ENCODE measurements at regions not wholly inside any gene's neighbourhood (a gene's known extent, or its start where the extent isn't known, plus 50 kb on each side); places are given as distances from the start of the nearest gene placed in this dataset.

DNA sequence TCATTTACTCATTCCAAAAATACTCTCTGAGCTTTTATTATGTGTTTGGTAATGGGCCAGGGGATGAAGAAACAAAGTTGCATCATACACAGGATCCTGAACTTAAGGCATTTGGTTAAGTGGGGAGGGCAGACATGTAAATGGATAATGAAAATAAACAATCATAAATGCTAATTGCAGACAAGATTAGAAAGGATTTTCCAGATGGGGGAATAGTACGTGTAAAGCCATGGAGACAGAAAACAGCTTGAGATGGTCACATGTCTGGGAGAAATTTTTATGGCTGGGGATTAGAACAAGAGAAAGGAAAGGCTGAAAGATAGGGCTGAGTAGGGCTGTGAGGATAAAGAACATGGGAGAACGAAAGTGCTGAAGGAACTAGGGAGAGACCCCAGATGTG, 534.3 kb upstream of the LARGE1 start:
- Histone ChIP-seq H3K4me1 (ENCODE audit: control insufficient read depth, insufficient read depth, low read length, poor library complexity, severe bottlenecking) (no peaks in the 10 kb centered on the region), H3K27ac (ENCODE audit: insufficient read depth, low read length, poor library complexity, severe bottlenecking) (no peak overlapping the region), H3K36me3 (ENCODE audit: control insufficient read depth, insufficient read depth, low read length) (no peaks in the 10 kb centered on the region), H3K4me3 (ENCODE audit: low read depth, low read length) (no peak overlapping the region), H3K9me3 (ENCODE audit: control insufficient read depth in 2 of 2, low read length in 2 of 2) (no peaks in the 10 kb centered on the region), H3K27me3 (ENCODE audit: control insufficient read depth, insufficient read depth, low read length) (no peaks in the 10 kb centered on the region)
- Mint-ChIP-seq H3K27me3 (no peaks in the 10 kb centered on the region), H3K27ac (no peak overlapping the region), H3K4me3 (no peak overlapping the region), H3K9me3 (peaks cover 0 to 8% (median 3%) of the 10 kb centered on the region in 7 donors), H3K36me3 (no peaks in the 10 kb centered on the region), H3K4me1 (no peaks in the 10 kb centered on the region)
- DNase-seq = no peak
- ATAC-seq (ENCODE audit: low read depth in 2 of 2) = no peak

DNA sequence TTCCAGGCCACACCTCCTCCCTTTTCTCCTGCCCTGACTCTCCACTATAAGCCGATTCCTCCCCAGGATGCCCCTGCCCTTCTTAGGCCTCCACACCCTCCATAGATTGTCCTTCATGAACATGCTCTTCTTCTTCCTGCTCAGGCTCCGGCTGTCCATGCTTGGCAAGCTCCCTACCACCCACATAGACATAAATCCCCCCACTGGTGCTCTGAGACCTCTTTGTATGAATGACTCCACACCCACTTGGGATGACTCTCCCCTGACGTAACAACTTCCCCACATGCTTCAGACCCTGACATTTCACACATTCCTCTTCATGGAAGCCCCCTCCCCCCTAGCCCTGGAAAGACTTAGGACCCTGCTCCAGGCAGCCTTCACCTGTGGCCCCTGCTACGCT, 542.5 kb upstream of the LARGE1 start:
- Mint-ChIP-seq H3K4me1 (no peaks in the 10 kb centered on the region), H3K4me3 (no peak overlapping the region), H3K36me3 (no peaks in the 10 kb centered on the region), H3K27ac (no peak overlapping the region), H3K9me3 (peaks cover 0 to 12% (median 6%) of the 10 kb centered on the region in 7 donors), H3K27me3 (no peaks in the 10 kb centered on the region)
- H3K9me3 ChIP-seq (ENCODE audit: control insufficient read depth in 2 of 2, low read length in 2 of 2) = no peaks in the 10 kb centered on the region
- no peak overlapping the region for H3K4me3 ChIP-seq (ENCODE audit: low read depth, low read length)
- H3K27me3 ChIP-seq (ENCODE audit: control insufficient read depth, insufficient read depth, low read length) = no peaks in the 10 kb centered on the region
- DNase-seq = no peak
- no peaks in the 10 kb centered on the region for H3K4me1 ChIP-seq (ENCODE audit: control insufficient read depth, insufficient read depth, low read length, poor library complexity, severe bottlenecking)
- no peak for ATAC-seq (ENCODE audit: low read depth in 2 of 2)
- H3K36me3 ChIP-seq (ENCODE audit: control insufficient read depth, insufficient read depth, low read length) = no peaks in the 10 kb centered on the region
- H3K27ac ChIP-seq (ENCODE audit: insufficient read depth, low read length, poor library complexity, severe bottlenecking) = no peak overlapping the region

DNA sequence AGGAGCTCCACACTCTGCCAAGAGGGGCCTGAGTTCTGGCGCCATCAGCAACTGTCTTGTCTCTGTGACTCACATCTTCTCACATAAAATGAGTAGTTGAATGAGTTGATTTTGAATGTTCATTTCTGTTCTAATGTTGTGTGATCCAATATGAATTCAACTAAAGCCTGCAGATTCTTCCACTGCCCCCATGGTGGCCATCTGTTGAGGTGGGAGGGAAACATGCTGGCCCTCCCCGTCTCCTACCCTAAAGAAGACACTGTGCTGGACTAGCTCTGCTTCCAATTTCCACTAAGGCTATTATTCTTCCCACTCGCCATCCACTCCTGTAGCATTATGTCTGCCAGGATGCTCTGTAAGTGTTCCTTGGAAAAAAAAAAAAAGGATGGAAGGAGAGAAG, 555.6 kb upstream of the LARGE1 start:
- Mint-ChIP-seq H3K27ac (no peak overlapping the region), H3K36me3 (no peaks in the 10 kb centered on the region), H3K27me3 (no peaks in the 10 kb centered on the region), H3K4me3 (no peak overlapping the region), H3K9me3 (peaks cover 0 to 7% (median 3%) of the 10 kb centered on the region in 7 donors), H3K4me1 (no peaks in the 10 kb centered on the region)
- ATAC-seq (ENCODE audit: low read depth in 2 of 2) (no peak), DNase-seq (no peak)
- H3K4me1 ChIP-seq (ENCODE audit: control insufficient read depth, insufficient read depth, low read length, poor library complexity, severe bottlenecking) = no peaks in the 10 kb centered on the region
- H3K27ac ChIP-seq (ENCODE audit: insufficient read depth, low read length, poor library complexity, severe bottlenecking) = no peak overlapping the region
- no peak overlapping the region for H3K4me3 ChIP-seq (ENCODE audit: low read depth, low read length)
- H3K27me3 ChIP-seq (ENCODE audit: control insufficient read depth, insufficient read depth, low read length) = no peaks in the 10 kb centered on the region
- H3K36me3 ChIP-seq (ENCODE audit: control insufficient read depth, insufficient read depth, low read length) = no peaks in the 10 kb centered on the region
- H3K9me3 ChIP-seq (ENCODE audit: control insufficient read depth in 2 of 2, low read length in 2 of 2) = peaks cover 0 to 5% of the 10 kb centered on the region in 2 experiments

GRCh38 chr22:34476762-34477161, 556.5 kb upstream of the LARGE1 start:
- H3K4me3 Mint-ChIP-seq = no peak overlapping the region
- H3K36me3 Mint-ChIP-seq = no peaks in the 10 kb centered on the region
- no peaks in the 10 kb centered on the region for H3K4me1 ChIP-seq (ENCODE audit: control insufficient read depth, insufficient read depth, low read length, poor library complexity, severe bottlenecking)
- no peaks in the 10 kb centered on the region for H3K36me3 ChIP-seq (ENCODE audit: control insufficient read depth, insufficient read depth, low read length)
- H3K9me3 Mint-ChIP-seq = peaks cover 1 to 7% (median 4%) of the 10 kb centered on the region in 7 donors
- H3K4me1 Mint-ChIP-seq = no peaks in the 10 kb centered on the region
- DNase-seq (no peak), ATAC-seq (ENCODE audit: low read depth in 2 of 2) (no peak)
- H3K27ac ChIP-seq (ENCODE audit: insufficient read depth, low read length, poor library complexity, severe bottlenecking) = no peak overlapping the region
- H3K9me3 ChIP-seq (ENCODE audit: control insufficient read depth in 2 of 2, low read length in 2 of 2) = peaks cover 0 to 8% of the 10 kb centered on the region in 2 experiments
- no peaks in the 10 kb centered on the region for H3K27me3 Mint-ChIP-seq
- no peak overlapping the region for H3K4me3 ChIP-seq (ENCODE audit: low read depth, low read length)
- H3K27me3 ChIP-seq (ENCODE audit: control insufficient read depth, insufficient read depth, low read length) = no peaks in the 10 kb centered on the region
- no peak overlapping the region for H3K27ac Mint-ChIP-seq

GRCh38 chr22:34481090-34481489, 560.8 kb upstream of the LARGE1 start:
- Histone ChIP-seq H3K4me3 (ENCODE audit: low read depth, low read length) (no peak overlapping the region), H3K36me3 (ENCODE audit: control insufficient read depth, insufficient read depth, low read length) (no peaks in the 10 kb centered on the region), H3K9me3 (ENCODE audit: control insufficient read depth in 2 of 2, low read length in 2 of 2) (peaks cover 0 to 8% of the 10 kb centered on the region in 2 experiments), H3K27ac (ENCODE audit: insufficient read depth, low read length, poor library complexity, severe bottlenecking) (no peak overlapping the region), H3K27me3 (ENCODE audit: control insufficient read depth, insufficient read depth, low read length) (no peaks in the 10 kb centered on the region), H3K4me1 (ENCODE audit: control insufficient read depth, insufficient read depth, low read length, poor library complexity, severe bottlenecking) (no peaks in the 10 kb centered on the region)
- H3K36me3 Mint-ChIP-seq = no peaks in the 10 kb centered on the region
- ATAC-seq (ENCODE audit: low read depth in 2 of 2) (no peak), DNase-seq (no peak)
- no peak overlapping the region for H3K27ac Mint-ChIP-seq
- no peaks in the 10 kb centered on the region for H3K27me3 Mint-ChIP-seq
- H3K4me1 Mint-ChIP-seq = no peaks in the 10 kb centered on the region
- no peak overlapping the region for H3K4me3 Mint-ChIP-seq
- peaks cover 2 to 15% (median 4%) of the 10 kb centered on the region in 7 donors for H3K9me3 Mint-ChIP-seq

DNA sequence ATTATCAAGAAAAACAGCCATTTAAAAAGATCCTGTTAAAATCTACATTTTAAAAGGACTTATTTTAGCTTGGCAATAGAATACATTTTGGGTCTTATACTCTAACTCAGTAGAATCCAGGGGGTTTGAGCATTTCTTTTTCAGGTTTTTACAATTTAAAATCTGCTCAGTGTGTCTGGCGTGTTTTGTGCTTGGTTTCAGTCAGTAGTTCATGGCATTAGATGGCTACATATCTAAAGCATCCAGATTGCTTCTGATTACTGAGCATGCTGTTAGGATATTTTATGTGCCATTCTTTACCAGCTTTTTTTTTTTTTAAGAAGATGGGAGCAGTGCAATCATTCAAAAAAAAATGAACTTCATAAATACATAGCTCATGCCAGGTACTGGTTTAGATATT, 566.1 kb upstream of the LARGE1 start:
- no peak for ATAC-seq (ENCODE audit: low read depth in 2 of 2)
- H3K9me3 ChIP-seq (ENCODE audit: control insufficient read depth in 2 of 2, low read length in 2 of 2) = no peaks in the 10 kb centered on the region
- H3K4me3 Mint-ChIP-seq = no peak overlapping the region
- no peak overlapping the region for H3K4me3 ChIP-seq (ENCODE audit: low read depth, low read length)
- no peak overlapping the region for H3K27ac Mint-ChIP-seq
- no peaks in the 10 kb centered on the region for H3K27me3 ChIP-seq (ENCODE audit: control insufficient read depth, insufficient read depth, low read length)
- no peak for DNase-seq
- no peaks in the 10 kb centered on the region for H3K27me3 Mint-ChIP-seq
- H3K36me3 Mint-ChIP-seq = no peaks in the 10 kb centered on the region
- H3K4me1 ChIP-seq (ENCODE audit: control insufficient read depth, insufficient read depth, low read length, poor library complexity, severe bottlenecking) = no peaks in the 10 kb centered on the region
- H3K36me3 ChIP-seq (ENCODE audit: control insufficient read depth, insufficient read depth, low read length) = no peaks in the 10 kb centered on the region
- no peaks in the 10 kb centered on the region for H3K4me1 Mint-ChIP-seq
- H3K27ac ChIP-seq (ENCODE audit: insufficient read depth, low read length, poor library complexity, severe bottlenecking) = no peak overlapping the region
- H3K9me3 Mint-ChIP-seq = peaks cover 0 to 10% (median 3%) of the 10 kb centered on the region in 7 donors

GRCh38 chr22:34489861-34490260, 569.6 kb upstream of the LARGE1 start:
- no peak overlapping the region for H3K4me3 Mint-ChIP-seq
- no peaks in the 10 kb centered on the region for H3K36me3 ChIP-seq (ENCODE audit: control insufficient read depth, insufficient read depth, low read length)

GRCh38 chr22:34490886-34491285, 570.6 kb upstream of the LARGE1 start:
- H3K27ac Mint-ChIP-seq = no peak overlapping the region
- Histone ChIP-seq H3K36me3 (ENCODE audit: control insufficient read depth, insufficient read depth, low read length) (no peaks in the 10 kb centered on the region), H3K4me3 (ENCODE audit: low read depth, low read length) (no peak overlapping the region), H3K27ac (ENCODE audit: insufficient read depth, low read length, poor library complexity, severe bottlenecking) (no peak overlapping the region), H3K9me3 (ENCODE audit: control insufficient read depth in 2 of 2, low read length in 2 of 2) (no peaks in the 10 kb centered on the region), H3K27me3 (ENCODE audit: control insufficient read depth, insufficient read depth, low read length) (no peaks in the 10 kb centered on the region), H3K4me1 (ENCODE audit: control insufficient read depth, insufficient read depth, low read length, poor library complexity, severe bottlenecking) (no peaks in the 10 kb centered on the region)
- H3K9me3 Mint-ChIP-seq = peaks cover 0 to 7% (median 3%) of the 10 kb centered on the region in 7 donors
- H3K4me1 Mint-ChIP-seq = no peaks in the 10 kb centered on the region
- ATAC-seq (ENCODE audit: low read depth in 2 of 2) (no peak), DNase-seq (no peak)
- no peaks in the 10 kb centered on the region for H3K27me3 Mint-ChIP-seq
- H3K36me3 Mint-ChIP-seq = no peaks in the 10 kb centered on the region
- H3K4me3 Mint-ChIP-seq = no peak overlapping the region

More at GRCh38 chr22:34489861-34490260, 569.6 kb upstream of the LARGE1 start:
- Mint-ChIP-seq H3K27ac (no peak overlapping the region), H3K4me1 (no peaks in the 10 kb centered on the region), H3K36me3 (no peaks in the 10 kb centered on the region), H3K27me3 (no peaks in the 10 kb centered on the region), H3K9me3 (peaks cover 0 to 7% (median 3%) of the 10 kb centered on the region in 7 donors)
- Histone ChIP-seq H3K27ac (ENCODE audit: insufficient read depth, low read length, poor library complexity, severe bottlenecking) (no peak overlapping the region), H3K4me1 (ENCODE audit: control insufficient read depth, insufficient read depth, low read length, poor library complexity, severe bottlenecking) (no peaks in the 10 kb centered on the region), H3K9me3 (ENCODE audit: control insufficient read depth in 2 of 2, low read length in 2 of 2) (no peaks in the 10 kb centered on the region), H3K4me3 (ENCODE audit: low read depth, low read length) (no peak overlapping the region), H3K27me3 (ENCODE audit: control insufficient read depth, insufficient read depth, low read length) (no peaks in the 10 kb centered on the region)
- no peak for ATAC-seq (ENCODE audit: low read depth in 2 of 2)
- DNase-seq = no peak

Data from CD4-positive, CD25-positive, alpha-beta regulatory T cell (primary cell).